T-cell (primary cell): ENCODE measurements at regions not wholly inside any gene's neighbourhood (a gene's known extent, or its start where the extent isn't known, plus 50 kb on each side); places are given as distances from the start of the nearest gene placed in this dataset.

Experiments used
- ATAC-seq, 4 experiments: fragments of 200-7000 bp in 3 of 4; fragments of 150-1000 bp in 1 of 4; cut with Tn5 transposase; replicated peaks in 1 of 4; 1 replicate in 3 of 4; 2 replicates in 1 of 4; pipeline ENCODE4 v1.10.0; 2021; ENCODE audit warnings: moderate library complexity in 3 of 4, mild to moderate bottlenecking in 2 of 4, moderate number of reproducible peaks in 1 of 4
- CTCF ChIA-PET, 2 donors: fragments of 300-600 bp; sonication (Branson Sonifier 250); formaldehyde crosslinking; loops; one replicate each; lab custom pipeline; 2022; ENCODE audit warnings: antibody characterized with exemption in 2 of 2; lab: Charles Lee
- POLR2A ChIA-PET, 2 donors: fragments of 300-600 bp; sonication (Branson Sonifier 250); formaldehyde crosslinking; loops; one replicate each; lab custom pipeline; 2022; ENCODE audit warnings: antibody characterized with exemption in 2 of 2; lab: Charles Lee
- DNase-seq, 35 experiments: peaks; one replicate each; pipeline versions ENCODE4 v3.0.0 to v3.0.0-alpha.2; 2013 to 2023
- H3K27ac ChIP-seq: one replicate; pipeline ENCODE4 v1.5.1; 2013; ENCODE audit warnings: low read length
- H3K27me3 ChIP-seq, 2 experiments: replicated peaks in 1 of 2; 1 replicate in 1 of 2; 2 replicates in 1 of 2; pipeline versions ENCODE4 v1.6.1 to v1.7.0; 2013; ENCODE audit warnings: low read length in 1 of 2, mixed read lengths in 1 of 2; ENCODE audit not compliant: control insufficient read depth in 2 of 2, insufficient read depth in 2 of 2; ENCODE audit errors: extremely low read depth in 1 of 2
- H3K36me3 ChIP-seq, 2 donors: 1 replicate in 1 of 2; 2 replicates in 1 of 2; pipeline versions ENCODE4 v1.6.1 to v1.7.0; 2013; ENCODE audit warnings: low read length in 1 of 2; ENCODE audit not compliant: control insufficient read depth in 2 of 2, insufficient read depth in 1 of 2; ENCODE audit errors: extremely low read depth in 1 of 2
- H3K4me1 ChIP-seq, 2 experiments: 1 replicate in 1 of 2; 2 replicates in 1 of 2; pipeline versions ENCODE4 v1.6.1 to v1.7.0; 2013; ENCODE audit warnings: low read length in 2 of 2, mixed read lengths in 1 of 2; ENCODE audit not compliant: insufficient read depth in 2 of 2, control insufficient read depth in 1 of 2; ENCODE audit errors: extremely low read depth in 1 of 2
- H3K4me3 ChIP-seq, 2 donors: 1 replicate in 1 of 2; 2 replicates in 1 of 2; pipeline versions ENCODE4 v1.5.1 to v1.7.0; 2013; ENCODE audit warnings: mild to moderate bottlenecking in 2 of 2, low read length in 1 of 2, moderate library complexity in 1 of 2; ENCODE audit not compliant: control insufficient read depth in 1 of 2; ENCODE audit errors: extremely low read depth in 1 of 2
- H3K9me3 ChIP-seq: 2 replicates; pipeline ENCODE4 v1.7.0; 2013
- H3K27ac Mint-ChIP-seq, 2 donors: one replicate each; pipeline ENCODE4 v1.8.0; 2020 to 2021; ENCODE audit warnings: mild to moderate bottlenecking in 2 of 2, mixed read lengths in 2 of 2
- H3K27me3 Mint-ChIP-seq, 2 donors: one replicate each; pipeline ENCODE4 v1.8.0; 2021 to 2022; ENCODE audit warnings: mixed read lengths in 2 of 2
- H3K36me3 Mint-ChIP-seq: one replicate; pipeline ENCODE4 v1.8.0; 2021; ENCODE audit warnings: mixed read lengths
- H3K4me1 Mint-ChIP-seq, 3 donors: one replicate each; pipeline ENCODE4 v1.8.0; 2020 to 2022; ENCODE audit warnings: mixed read lengths in 3 of 3, mild to moderate bottlenecking in 1 of 3
- H3K4me3 Mint-ChIP-seq, 3 donors: one replicate each; pipeline ENCODE4 v1.8.0; 2020 to 2022; ENCODE audit warnings: mild to moderate bottlenecking in 3 of 3, mixed read lengths in 3 of 3, moderate library complexity in 3 of 3
- H3K9me3 Mint-ChIP-seq, 3 donors: one replicate each; pipeline ENCODE4 v1.8.0; 2020 to 2022; ENCODE audit warnings: mixed read lengths in 3 of 3
- WGBS: methylation state at CpG from one replicate; pipeline ENCODE4 v1.1.5; 2013; ENCODE audit warnings: missing lambda C conversion rate; ENCODE audit not compliant: insufficient coverage; 5-methylcytosine and 5-hydroxymethylcytosine counted together

DNA sequence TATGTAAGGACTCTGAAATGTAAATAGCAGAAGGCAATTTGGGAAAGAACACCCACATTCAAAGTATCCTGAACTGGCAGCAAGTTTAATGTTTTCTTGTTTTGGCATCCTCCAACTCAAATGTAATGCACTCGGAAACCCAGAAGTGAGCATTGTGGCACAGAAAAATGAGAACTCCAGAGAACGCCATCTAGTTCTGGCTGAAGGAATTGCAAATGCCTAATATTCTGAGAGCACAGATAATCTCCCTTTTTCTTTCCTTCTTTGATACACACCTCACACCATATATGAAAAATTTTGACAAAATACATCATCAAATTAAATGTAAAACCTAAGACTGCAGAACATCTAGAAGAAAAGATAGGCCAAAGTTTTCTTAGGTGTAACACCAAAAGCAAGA lies 52.1 kb downstream of the PWWP3B start:
- Histone ChIP-seq H3K9me3 (no peaks in the 10 kb centered on the region), H3K4me1 (no peaks in the 10 kb centered on the region), H3K27me3 (no peaks in the 10 kb centered on the region), H3K36me3 (no peaks in the 10 kb centered on the region), H3K4me3 (no peak overlapping the region), H3K27ac (no peak overlapping the region)
- no peaks in the 10 kb centered on the region for H3K36me3 Mint-ChIP-seq
- no peaks in the 10 kb centered on the region for H3K4me1 Mint-ChIP-seq
- ATAC-seq (no peak), DNase-seq (no peak)
- no peaks in the 10 kb centered on the region for H3K9me3 Mint-ChIP-seq
- no peak overlapping the region for H3K4me3 Mint-ChIP-seq
- ChIA-PET POLR2A (no interaction called here), CTCF (interaction anchor here in 1 of 2 donors (0.6 kb wide), 1 partner anchor 9 kb away, joined by 5 read pairs; no protein-coding TSS in a partner anchor)
- no CpG with 5 or more reads among the region's 2 CpGs for WGBS
- no peak overlapping the region for H3K27ac Mint-ChIP-seq
- H3K27me3 Mint-ChIP-seq = peaks cover 0 to 8% of the 10 kb centered on the region in 2 donors

DNA sequence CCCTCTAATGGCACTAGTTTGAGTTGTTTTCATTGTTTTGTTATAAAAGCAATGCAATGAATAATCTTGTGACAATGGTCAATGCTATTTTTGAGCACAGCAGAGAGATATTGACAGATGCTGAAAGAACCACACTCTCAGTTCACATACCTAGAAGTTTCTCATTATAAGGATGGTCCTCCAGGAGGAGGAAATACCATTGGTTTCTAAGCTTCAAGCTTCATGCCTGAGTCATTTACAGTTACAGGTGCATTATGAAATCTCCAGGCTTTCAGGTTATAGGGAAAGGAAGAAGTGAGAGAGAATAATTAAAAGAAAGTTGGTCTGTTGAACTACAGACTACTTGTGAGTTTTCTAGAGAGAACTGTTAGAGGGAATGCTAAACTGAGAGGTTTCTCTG lies 75.3 kb downstream of the PWWP3B start:
- no peaks in the 10 kb centered on the region for H3K4me1 Mint-ChIP-seq
- ATAC-seq (no peak), DNase-seq (no peak)
- H3K27ac ChIP-seq = no peak overlapping the region
- ChIA-PET CTCF (no interaction called here), POLR2A (no interaction called here)
- no peak overlapping the region for H3K4me3 ChIP-seq
- H3K27ac Mint-ChIP-seq = no peak overlapping the region
- H3K36me3 ChIP-seq = no peaks in the 10 kb centered on the region
- no peaks in the 10 kb centered on the region for H3K36me3 Mint-ChIP-seq
- peaks cover 2% of the 10 kb centered on the region for H3K9me3 ChIP-seq
- peaks cover 0 to 4% of the 10 kb centered on the region in 2 donors for H3K27me3 Mint-ChIP-seq
- no peaks in the 10 kb centered on the region for H3K27me3 ChIP-seq
- H3K9me3 Mint-ChIP-seq = no peaks in the 10 kb centered on the region
- no peak overlapping the region for H3K4me3 Mint-ChIP-seq
- no peaks in the 10 kb centered on the region for H3K4me1 ChIP-seq

DNA sequence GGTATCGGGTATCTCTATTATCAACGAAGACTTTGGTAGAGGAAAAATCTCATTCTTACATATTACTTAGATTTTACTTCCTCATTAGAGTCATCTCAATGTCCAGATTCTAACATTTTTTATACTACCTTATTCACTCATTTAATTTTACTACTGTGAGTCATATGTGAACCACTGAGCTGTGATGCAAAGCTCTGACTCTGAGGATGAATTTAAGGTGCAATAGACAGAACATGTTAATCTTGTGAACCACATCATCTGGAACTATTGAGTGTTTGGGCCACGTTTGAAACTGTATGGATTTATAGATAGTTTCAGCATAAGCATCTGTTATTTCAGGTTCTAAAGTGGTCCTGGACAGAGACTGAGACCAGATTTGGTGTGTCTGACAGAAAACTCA lies 78.4 kb downstream of the PWWP3B start:
- H3K4me3 ChIP-seq = no peak overlapping the region
- no peak overlapping the region for H3K4me3 Mint-ChIP-seq
- no peaks in the 10 kb centered on the region for H3K9me3 ChIP-seq
- H3K27me3 ChIP-seq = no peaks in the 10 kb centered on the region
- H3K36me3 ChIP-seq = no peaks in the 10 kb centered on the region
- H3K9me3 Mint-ChIP-seq = no peaks in the 10 kb centered on the region
- POLR2A ChIA-PET = no interaction called here
- H3K4me1 Mint-ChIP-seq = no peaks in the 10 kb centered on the region
- ATAC-seq (no peak), DNase-seq (no peak)
- no peaks in the 10 kb centered on the region for H3K36me3 Mint-ChIP-seq
- no peaks in the 10 kb centered on the region for H3K4me1 ChIP-seq
- H3K27ac Mint-ChIP-seq = no peak overlapping the region
- no peak overlapping the region for H3K27ac ChIP-seq
- peaks cover 0 to 5% of the 10 kb centered on the region in 2 donors for H3K27me3 Mint-ChIP-seq
- no CpG with 5 or more reads among the region's 3 CpGs for WGBS
- CTCF ChIA-PET = no interaction called here

DNA sequence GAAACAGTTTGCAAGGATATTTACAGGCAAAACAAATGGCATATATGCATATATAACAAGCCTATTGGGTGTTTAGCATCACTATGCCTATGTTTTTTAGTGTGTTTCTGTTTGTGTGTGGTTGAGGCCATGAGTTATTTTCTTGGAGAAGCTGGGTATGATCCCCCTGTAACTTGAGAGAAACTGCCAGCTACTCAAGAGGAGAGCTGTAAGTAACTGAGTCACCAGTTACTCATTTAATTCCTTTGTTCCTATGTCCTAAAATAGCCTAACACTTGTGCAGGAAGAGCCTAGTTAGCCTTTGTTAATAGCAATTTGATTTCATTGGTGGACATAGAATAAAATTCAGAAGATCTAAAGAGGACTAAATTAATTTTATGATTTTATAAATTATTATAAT lies 79.1 kb downstream of the PWWP3B start:
- Histone ChIP-seq H3K4me3 (no peak overlapping the region), H3K27ac (no peak overlapping the region), H3K36me3 (no peaks in the 10 kb centered on the region), H3K27me3 (no peaks in the 10 kb centered on the region), H3K9me3 (no peaks in the 10 kb centered on the region), H3K4me1 (no peaks in the 10 kb centered on the region)
- Mint-ChIP-seq H3K27ac (no peak overlapping the region), H3K36me3 (no peaks in the 10 kb centered on the region), H3K4me3 (no peak overlapping the region), H3K27me3 (peaks cover 0 to 5% of the 10 kb centered on the region in 2 donors), H3K4me1 (no peaks in the 10 kb centered on the region), H3K9me3 (no peaks in the 10 kb centered on the region)
- ATAC-seq (no peak), DNase-seq (no peak)
- ChIA-PET CTCF (no interaction called here), POLR2A (no interaction called here)

DNA sequence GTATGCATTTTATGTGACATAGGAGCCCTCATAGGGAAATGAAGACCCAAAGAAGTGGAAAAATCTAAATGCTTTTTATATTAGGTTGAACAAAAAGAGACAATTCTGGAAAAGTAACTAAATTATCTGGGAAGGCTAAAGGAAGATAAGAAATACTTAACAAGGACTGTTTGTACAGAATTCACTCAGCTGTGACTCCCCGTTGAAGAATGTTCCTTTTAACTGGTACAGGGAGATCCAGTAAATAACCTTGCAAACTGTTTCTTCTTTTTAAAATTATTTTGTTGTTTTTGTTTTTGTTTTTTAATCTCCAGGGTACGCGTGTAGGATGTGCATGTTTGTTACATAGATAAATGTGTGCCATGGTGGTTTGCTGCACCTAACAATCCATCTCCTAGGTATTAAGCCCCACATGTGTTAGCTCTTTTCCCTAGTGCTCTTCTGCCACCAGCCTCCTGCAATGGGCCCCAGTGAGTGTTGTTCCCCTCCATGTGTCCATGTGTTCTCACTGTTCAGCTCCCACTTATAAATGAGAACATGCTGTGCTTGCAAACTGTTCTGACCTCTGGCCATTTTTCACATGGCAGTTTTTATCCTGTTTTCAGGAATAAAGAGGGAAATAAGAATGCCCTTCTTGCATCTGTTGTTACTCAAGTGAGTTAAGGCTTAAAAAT lies 81.7 kb downstream of the PWWP3B start:
- CTCF ChIA-PET = no interaction called here
- no peaks in the 10 kb centered on the region for H3K9me3 Mint-ChIP-seq
- H3K4me3 ChIP-seq = no peak overlapping the region
- ATAC-seq = no peak
- no peaks in the 10 kb centered on the region for H3K9me3 ChIP-seq
- POLR2A ChIA-PET = no interaction called here
- no peak overlapping the region for H3K4me3 Mint-ChIP-seq
- H3K27me3 ChIP-seq = no peaks in the 10 kb centered on the region
- peaks cover 0 to 5% of the 10 kb centered on the region in 2 donors for H3K27me3 Mint-ChIP-seq
- WGBS = no CpG with 5 or more reads among the region's 3 CpGs
- no peaks in the 10 kb centered on the region for H3K4me1 Mint-ChIP-seq
- H3K27ac Mint-ChIP-seq = no peak overlapping the region
- no peaks in the 10 kb centered on the region for H3K36me3 ChIP-seq
- no peak for DNase-seq
- no peaks in the 10 kb centered on the region for H3K36me3 Mint-ChIP-seq
- no peak overlapping the region for H3K27ac ChIP-seq
- H3K4me1 ChIP-seq = no peaks in the 10 kb centered on the region

DNA sequence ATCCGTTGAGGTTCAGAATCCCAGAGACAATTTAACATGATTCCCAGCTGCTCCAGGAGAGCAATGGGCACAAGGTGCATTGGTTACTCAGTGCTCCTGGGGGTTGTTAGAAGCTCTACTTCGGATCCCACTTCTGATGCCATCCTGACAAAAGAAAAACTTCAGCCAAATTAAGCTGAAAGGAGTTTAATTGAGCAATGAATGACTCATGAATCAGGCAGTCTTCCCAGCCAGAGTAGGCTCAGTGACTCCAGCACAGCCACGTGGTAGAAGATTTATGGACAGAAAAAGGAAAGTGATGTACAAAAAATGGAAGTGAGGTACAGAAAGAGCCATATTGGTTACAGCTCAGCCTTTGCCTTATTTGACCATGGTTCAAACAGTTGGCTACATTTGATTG lies 95.7 kb downstream of the PWWP3B start:
- DNase-seq = no peak
- H3K4me3 Mint-ChIP-seq = no peak overlapping the region
- Histone ChIP-seq H3K27me3 (no peaks in the 10 kb centered on the region), H3K9me3 (no peaks in the 10 kb centered on the region), H3K36me3 (no peaks in the 10 kb centered on the region), H3K4me1 (no peaks in the 10 kb centered on the region), H3K4me3 (no peak overlapping the region), H3K27ac (no peak overlapping the region)
- no peaks in the 10 kb centered on the region for H3K4me1 Mint-ChIP-seq
- ChIA-PET CTCF (no interaction called here), POLR2A (no interaction called here)
- H3K27ac Mint-ChIP-seq = no peak overlapping the region
- 50% methylated on average over 1 of the region's 3 CpGs for WGBS
- H3K27me3 Mint-ChIP-seq = peaks cover 0 to 12% of the 10 kb centered on the region in 2 donors
- ATAC-seq = no peak
- H3K36me3 Mint-ChIP-seq = no peaks in the 10 kb centered on the region
- H3K9me3 Mint-ChIP-seq = peaks cover 0 to 4% (median 0%) of the 10 kb centered on the region in 3 donors
